GM12878 (cell line): ENCODE measurements at regions not wholly inside any gene's neighbourhood (a gene's known extent, or its start where the extent isn't known, plus 50 kb on each side); places are given as distances from the start of the nearest gene placed in this dataset.

Source experiments
- CBX5 ChIP-seq: sonication (generic); IDR thresholded peaks from 2 replicates; pipeline ENCODE4 v1.6.1; 2016; ENCODE audit warnings: low read depth, moderate library complexity, mild to moderate bottlenecking, inconsistent platforms
- CHD2 ChIP-seq: IDR thresholded peaks from 2 replicates; pipeline ENCODE4 v1.6.1; 2011; ENCODE audit warnings: low read depth, low read length, improper control_type of control experiment, borderline replicate concordance
- CTCF ChIP-seq, 3 experiments: IDR thresholded peaks in 2 of 3; conservative IDR thresholded peaks in 1 of 3; 2 replicates each; pipeline ENCODE4 v1.5.1; 2011; ENCODE audit warnings: low read depth in 3 of 3, low read length in 3 of 3, mild to moderate bottlenecking in 3 of 3, control low read depth in 2 of 3, moderate library complexity in 2 of 3, inconsistent platforms in 1 of 3, mixed read lengths in 1 of 3; ENCODE audit not compliant: control insufficient read depth in 2 of 3, insufficient read depth in 1 of 3; ENCODE audit errors: extremely low read depth in 1 of 3
- EP300 ChIP-seq, 2 experiments: fragments of 150-350 bp in 1 of 2; IDR thresholded peaks; 2 replicates each; pipeline ENCODE4 v1.6.1; 2011 to 2012; ENCODE audit warnings: low read depth in 2 of 2, low read length in 2 of 2, borderline replicate concordance in 1 of 2, improper control_type of control experiment in 1 of 2, inconsistent platforms in 1 of 2; ENCODE audit not compliant: control insufficient read depth in 1 of 2
- GATAD2B ChIP-seq: fragments of 450-650 bp; conservative IDR thresholded peaks from 2 replicates; pipeline ENCODE4 v1.6.1; 2017; ENCODE audit warnings: low read depth, mild to moderate bottlenecking, moderate library complexity
- IRF3 ChIP-seq: fragments of 450-650 bp; IDR thresholded peaks from 2 replicates; pipeline ENCODE4 v1.6.1; 2014; ENCODE audit warnings: mild to moderate bottlenecking
- RFX5 ChIP-seq: IDR thresholded peaks from 2 replicates; pipeline ENCODE4 v1.6.1; 2011; ENCODE audit warnings: low read depth, low read length, improper control_type of control experiment
- TAF1 ChIP-seq: IDR thresholded peaks from 2 replicates; pipeline ENCODE4 v1.6.1; 2011; ENCODE audit warnings: mild to moderate bottlenecking, low read depth, low read length, borderline replicate concordance
- ZNF592 ChIP-seq: fragments of 450-650 bp; IDR thresholded peaks from 2 replicates; pipeline ENCODE4 v1.6.1; 2017; ENCODE audit warnings: mild to moderate bottlenecking, moderate library complexity

- TF ChIP-seq CBX5: no peak
- TF ChIP-seq EP300 (IDR thresholded peaks at IDR 0.05; ENCODE audit: borderline replicate concordance in 1 of 2, control insufficient read depth in 1 of 2, low read depth in 2 of 2, low read length in 2 of 2): no peak
- TF ChIP-seq CTCF (IDR thresholded peaks at IDR 0.05 in 2 of 3, conservative IDR thresholded peaks at IDR 0.05 in 1 of 3; ENCODE audit: control insufficient read depth in 2 of 3, extremely low read depth in 1 of 3, insufficient read depth in 1 of 3, low read depth in 3 of 3, low read length in 3 of 3): no peak
- no peak for TF ChIP-seq CHD2
- TF ChIP-seq IRF3: no peak
- no peak for TF ChIP-seq TAF1
- no peak for TF ChIP-seq ZNF592
- TF ChIP-seq RFX5: no peak
- no peak for TF ChIP-seq GATAD2B
Observed at GRCh38 chr20:7090811-7091210, 323.3 kb downstream of the BMP2 start.
